Amygdala (tissue), 56 donors: ENCODE measurements at regions not wholly inside any gene's neighbourhood (a gene's known extent, or its start where the extent isn't known, plus 50 kb on each side); places are given as distances from the start of the nearest gene placed in this dataset.
"Not testable (repeated sequence)": the region's sequence is repeated elsewhere in the genome, so short reads cannot be mapped to it uniquely, and the experiment has no call there.

Experiments
- DNase-seq, 56 donors: peaks; one replicate each; lab custom pipeline; 2025; lab: John Stamatoyannopoulos, UW

GRCh38 chr2:60212181-60212945 lies 341.1 kb downstream of the BCL11A start:
- DNase-seq: no peak

GRCh38 chr2:60189006-60189405 lies 364.4 kb downstream of the BCL11A start:
- DNase-seq: not testable (repeated sequence)

- DNase-seq: no peak
Observed at GRCh38 chr2:60175290-60175689, 378.2 kb downstream of the BCL11A start.

GRCh38 chr2:60174146-60174545 lies 379.3 kb downstream of the BCL11A start:
- no peak for DNase-seq

GRCh38 chr2:60172801-60173200 lies 380.7 kb downstream of the BCL11A start:
- no peak for DNase-seq

GRCh38 chr2:60170272-60170671 lies 383.2 kb downstream of the BCL11A start:
- DNase-seq: no peak

- DNase-seq: no peak
Observed at GRCh38 chr2:60168247-60168646, 385.2 kb downstream of the BCL11A start.

GRCh38 chr2:60167089-60167488 lies 386.4 kb downstream of the BCL11A start:
- DNase-seq: no peak

GRCh38 chr2:60163691-60164090 lies 389.8 kb downstream of the BCL11A start:
- no peak for DNase-seq

- no peak for DNase-seq
Observed at GRCh38 chr2:60159519-60159918, 393.9 kb downstream of the BCL11A start.

- DNase-seq: no peak
Observed at GRCh38 chr2:60158262-60158661, 395.2 kb downstream of the BCL11A start.

GRCh38 chr2:60157283-60157682 lies 396.2 kb downstream of the BCL11A start:
- DNase-seq: no peak

GRCh38 chr2:60154142-60154541 lies 399.3 kb downstream of the BCL11A start:
- no peak for DNase-seq

GRCh38 chr2:60152226-60152833 lies 401.1 kb downstream of the BCL11A start:
- no peak for DNase-seq

- DNase-seq: no peak
Observed at GRCh38 chr2:60149176-60149575, 404.3 kb downstream of the BCL11A start.

GRCh38 chr2:60148716-60149115 lies 404.7 kb downstream of the BCL11A start:
- no peak for DNase-seq

- DNase-seq: no peak
Observed at GRCh38 chr2:60140185-60140584, 413.3 kb downstream of the BCL11A start.

- DNase-seq: no peak
Observed at GRCh38 chr2:60136913-60137312, 416.5 kb downstream of the BCL11A start.

GRCh38 chr2:60127191-60127590 lies 426.3 kb downstream of the BCL11A start:
- no peak for DNase-seq

GRCh38 chr2:60125611-60126426 lies 427.6 kb downstream of the BCL11A start:
- no peak for DNase-seq

- no peak for DNase-seq
Observed at GRCh38 chr2:60119778-60120177, 433.7 kb downstream of the BCL11A start.
